Vagina (tissue), 2 donors: ENCODE measurements at regions not wholly inside any gene's neighbourhood (a gene's known extent, or its start where the extent isn't known, plus 50 kb on each side); places are given as distances from the start of the nearest gene placed in this dataset.
"Not testable (repeated sequence)": the region's sequence is repeated elsewhere in the genome, so short reads cannot be mapped to it uniquely, and the experiment has no call there.

ENCODE experiments used
- POLR2A ChIP-seq, 2 donors: fragments of 450-650 bp; IDR thresholded peaks; one replicate each; pipeline ENCODE4 v1.6.1; 2017; ENCODE audit warnings: antibody characterized with exemption in 2 of 2, mild to moderate bottlenecking in 2 of 2, moderate library complexity in 2 of 2
- TF ChIP-seq, protein P1 (sequence below), 3 experiments: fragments of 450-650 bp in 2 of 3; fragments of 200-600 bp in 1 of 3; sonication (generic) in 1 of 3; IDR thresholded peaks; one replicate each; pipeline ENCODE4 v1.5.1; 2017 to 2019; ENCODE audit warnings: antibody characterized with exemption in 3 of 3, mild to moderate bottlenecking in 2 of 3, moderate library complexity in 2 of 3

DNA sequence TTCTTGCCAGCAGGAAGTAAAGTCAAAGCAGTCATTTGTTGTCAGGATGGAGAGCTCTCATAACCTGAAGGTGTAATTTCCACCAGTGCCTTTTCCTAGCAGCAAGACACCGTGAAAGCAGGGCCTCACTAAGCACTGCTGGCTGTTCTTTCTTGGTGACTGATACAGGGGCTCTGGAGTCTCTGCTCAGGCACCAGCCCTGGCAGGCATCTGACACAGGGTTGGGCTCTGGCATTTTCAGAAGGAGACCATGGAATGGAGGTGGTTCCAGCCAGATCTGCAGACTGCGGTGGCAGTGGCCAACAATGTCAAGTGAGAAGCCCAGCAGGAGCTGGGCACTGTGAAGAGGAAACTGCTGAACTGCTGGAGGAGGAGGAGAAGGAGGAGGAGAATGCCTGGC, 72.2 kb downstream of the CDRT15L2 start:
- TF ChIP-seq, protein P1, sequence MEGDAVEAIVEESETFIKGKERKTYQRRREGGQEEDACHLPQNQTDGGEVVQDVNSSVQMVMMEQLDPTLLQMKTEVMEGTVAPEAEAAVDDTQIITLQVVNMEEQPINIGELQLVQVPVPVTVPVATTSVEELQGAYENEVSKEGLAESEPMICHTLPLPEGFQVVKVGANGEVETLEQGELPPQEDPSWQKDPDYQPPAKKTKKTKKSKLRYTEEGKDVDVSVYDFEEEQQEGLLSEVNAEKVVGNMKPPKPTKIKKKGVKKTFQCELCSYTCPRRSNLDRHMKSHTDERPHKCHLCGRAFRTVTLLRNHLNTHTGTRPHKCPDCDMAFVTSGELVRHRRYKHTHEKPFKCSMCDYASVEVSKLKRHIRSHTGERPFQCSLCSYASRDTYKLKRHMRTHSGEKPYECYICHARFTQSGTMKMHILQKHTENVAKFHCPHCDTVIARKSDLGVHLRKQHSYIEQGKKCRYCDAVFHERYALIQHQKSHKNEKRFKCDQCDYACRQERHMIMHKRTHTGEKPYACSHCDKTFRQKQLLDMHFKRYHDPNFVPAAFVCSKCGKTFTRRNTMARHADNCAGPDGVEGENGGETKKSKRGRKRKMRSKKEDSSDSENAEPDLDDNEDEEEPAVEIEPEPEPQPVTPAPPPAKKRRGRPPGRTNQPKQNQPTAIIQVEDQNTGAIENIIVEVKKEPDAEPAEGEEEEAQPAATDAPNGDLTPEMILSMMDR (IDR thresholded peaks at IDR 0.05), result not testable (repeated sequence)
- not testable (repeated sequence) for TF ChIP-seq POLR2A (IDR thresholded peaks at IDR 0.05)
